CD4-positive, alpha-beta T cell treated with Interleukin-10 for 1 hour (primary cell): ENCODE measurements at regions not wholly inside any gene's neighbourhood (a gene's known extent, or its start where the extent isn't known, plus 50 kb on each side); places are given as distances from the start of the nearest gene placed in this dataset.

Experiments
- DNase-seq: peaks from one replicate; pipeline ENCODE4 v3.0.0-alpha.2; 2020

DNA sequence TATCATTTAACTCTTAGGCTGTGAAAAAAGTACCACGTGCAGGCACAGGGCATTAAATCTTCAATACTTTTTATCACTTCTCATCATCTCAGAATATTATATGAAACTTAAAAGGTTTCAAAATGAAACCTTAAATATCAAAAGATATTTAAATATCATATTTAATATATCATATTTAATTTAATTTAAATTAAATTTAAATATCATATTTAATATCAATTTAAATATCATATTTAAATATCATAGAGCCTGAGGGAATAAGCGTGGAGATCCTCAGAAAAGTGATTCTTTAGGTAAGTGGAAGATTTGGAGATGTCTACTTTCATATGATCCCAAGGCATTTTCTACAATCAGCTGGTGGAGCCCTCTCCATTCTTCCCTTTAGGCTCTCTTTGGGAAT, 716.6 kb downstream of the OTOL1 start:
- no peak for DNase-seq

DNA sequence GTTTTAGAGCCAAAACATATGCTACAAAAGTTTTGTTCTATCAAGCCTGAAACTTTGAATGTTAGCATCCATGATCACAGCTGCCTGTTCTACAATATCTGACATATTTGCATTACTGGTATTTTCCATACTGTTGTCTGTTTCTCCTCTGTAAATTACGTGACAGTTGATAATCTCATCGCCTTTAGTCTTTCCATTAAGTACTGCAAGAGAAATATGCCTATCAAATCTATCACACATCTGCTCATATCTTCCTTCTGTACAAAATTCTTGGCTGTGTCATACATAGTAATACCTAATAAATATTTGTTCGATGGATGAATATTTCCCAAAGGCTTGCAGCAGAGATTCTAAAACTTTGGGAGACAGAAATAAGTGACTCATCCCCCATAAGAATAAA, 717.3 kb downstream of the OTOL1 start:
- DNase-seq, result no peak

DNA sequence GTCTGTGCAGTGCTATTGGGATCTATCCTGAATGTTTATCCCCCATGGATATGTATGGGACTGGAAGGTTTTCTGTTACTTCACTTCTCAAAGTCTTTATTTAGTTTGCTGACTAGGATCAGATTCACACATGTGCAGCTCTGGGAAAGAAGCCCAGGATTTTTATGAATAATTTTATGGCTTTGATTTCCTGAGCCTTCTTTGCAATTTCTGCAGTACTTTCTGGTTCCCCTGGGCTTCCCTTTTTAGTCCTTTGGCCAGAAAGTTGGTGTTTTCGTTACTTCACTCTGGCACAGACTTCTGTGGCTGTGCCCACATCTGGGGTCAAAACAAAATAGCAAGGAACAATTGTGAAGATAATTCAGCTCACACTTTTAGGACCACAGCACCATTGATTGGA, 721.0 kb downstream of the OTOL1 start:
- DNase-seq, result no peak

DNA sequence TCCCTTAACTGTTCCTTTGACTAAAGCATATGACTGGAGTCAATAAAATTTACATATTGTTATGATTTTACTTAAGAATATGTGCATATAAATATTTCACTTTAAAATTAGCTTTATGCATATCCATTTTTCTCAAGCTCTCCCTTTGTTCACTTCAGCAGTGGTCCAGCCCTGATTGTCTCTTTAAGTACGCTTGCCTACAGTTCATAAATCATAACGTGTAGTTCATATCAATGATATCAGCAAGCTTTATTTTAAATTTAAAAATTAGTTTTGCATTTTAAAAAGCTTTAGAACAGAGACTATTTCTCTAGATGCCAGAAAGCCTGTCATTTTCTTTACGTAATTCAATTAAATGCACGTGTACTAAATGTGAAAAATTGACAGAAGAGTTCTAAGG, 721.9 kb downstream of the OTOL1 start:
- DNase-seq, result no peak

GRCh38 chr3:162224746-162225145, 728.1 kb downstream of the OTOL1 start:
- DNase-seq, result no peak

DNA sequence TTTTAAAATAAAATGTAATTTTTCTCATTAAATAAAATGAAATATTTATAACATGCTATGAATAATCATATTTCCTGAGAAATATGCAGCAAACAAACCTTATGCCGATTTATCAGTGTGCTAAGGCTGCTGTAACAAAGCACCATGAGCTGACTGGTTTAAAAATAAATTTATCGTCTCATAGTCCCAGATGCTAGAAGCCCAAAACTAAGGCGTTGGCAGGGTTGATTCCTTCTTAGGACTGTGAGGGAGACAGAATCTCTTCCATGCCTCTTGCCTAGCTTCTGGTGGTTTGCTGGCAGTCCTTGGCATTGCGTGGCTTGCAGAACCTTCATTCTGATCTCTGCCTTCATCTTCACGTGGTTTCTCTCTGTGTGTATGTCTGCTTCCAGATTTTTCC, 740.3 kb downstream of the OTOL1 start:
- DNase-seq, result no peak

- DNase-seq, result no peak
Measured at GRCh38 chr3:162250782-162251181, 754.2 kb downstream of the OTOL1 start.

DNA sequence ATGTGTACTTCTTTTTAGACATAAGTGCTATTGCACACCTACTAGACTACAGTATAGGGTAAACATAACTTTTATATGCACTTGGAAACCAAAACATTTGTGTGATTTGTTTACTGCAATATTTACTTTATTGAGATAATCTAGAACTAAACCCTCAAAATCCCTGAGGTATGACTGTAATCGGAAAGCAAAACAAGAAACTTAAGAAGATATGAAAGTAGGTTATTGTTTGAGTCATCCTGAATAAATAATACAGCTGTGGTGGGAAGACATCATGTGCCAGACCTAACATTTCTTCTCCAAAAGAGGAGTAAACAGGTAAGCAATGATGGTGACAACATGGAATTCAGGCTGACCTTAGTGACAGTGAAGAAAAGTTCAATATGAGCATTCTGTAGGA, 765.5 kb downstream of the OTOL1 start:
- no peak for DNase-seq

DNA sequence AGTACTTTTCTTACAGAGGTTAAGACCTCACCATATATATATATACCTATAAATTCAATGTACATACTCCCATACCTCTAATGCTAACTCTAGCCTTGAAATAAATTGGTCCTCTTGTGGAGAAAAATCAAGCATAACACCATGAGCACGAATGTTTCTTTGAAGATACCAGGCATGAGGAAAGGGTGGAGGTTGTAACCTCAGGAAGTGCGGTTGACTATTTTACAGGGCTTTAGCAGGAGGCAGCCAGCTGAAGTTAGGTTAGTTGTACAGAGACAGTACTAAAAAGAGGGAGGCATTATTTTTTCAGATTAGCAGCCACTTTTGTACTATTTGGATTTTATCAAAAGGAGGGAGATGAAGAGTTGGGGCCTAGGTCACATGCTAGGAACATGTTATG, 767.0 kb downstream of the OTOL1 start:
- DNase-seq, result no peak

GRCh38 chr3:162269636-162270458, 773.2 kb downstream of the OTOL1 start:
- no peak for DNase-seq

DNA sequence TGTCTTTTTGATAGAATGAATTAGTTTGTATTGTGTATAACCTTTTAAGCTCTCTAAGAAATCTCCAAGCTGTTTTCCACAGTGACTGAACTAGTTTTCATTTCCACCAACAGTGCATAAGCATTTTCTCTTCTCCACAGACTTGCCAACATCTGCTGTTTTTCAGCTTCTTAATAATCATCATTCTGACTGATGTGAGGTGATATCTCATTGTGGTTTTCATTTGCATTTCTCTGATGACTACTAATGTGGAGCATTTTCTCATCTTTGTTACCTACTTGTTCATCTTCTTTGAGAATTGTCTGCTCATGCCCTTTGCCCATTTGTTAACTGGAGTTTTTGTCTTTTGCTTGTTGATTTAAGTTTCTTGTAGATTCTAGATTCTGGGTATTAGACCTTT, 777.5 kb downstream of the OTOL1 start:
- DNase-seq, result no peak

- no peak for DNase-seq
Measured at GRCh38 chr3:162278834-162279233, 782.2 kb downstream of the OTOL1 start.

GRCh38 chr3:162285259-162285658, 788.7 kb downstream of the OTOL1 start:
- DNase-seq, result no peak

DNA sequence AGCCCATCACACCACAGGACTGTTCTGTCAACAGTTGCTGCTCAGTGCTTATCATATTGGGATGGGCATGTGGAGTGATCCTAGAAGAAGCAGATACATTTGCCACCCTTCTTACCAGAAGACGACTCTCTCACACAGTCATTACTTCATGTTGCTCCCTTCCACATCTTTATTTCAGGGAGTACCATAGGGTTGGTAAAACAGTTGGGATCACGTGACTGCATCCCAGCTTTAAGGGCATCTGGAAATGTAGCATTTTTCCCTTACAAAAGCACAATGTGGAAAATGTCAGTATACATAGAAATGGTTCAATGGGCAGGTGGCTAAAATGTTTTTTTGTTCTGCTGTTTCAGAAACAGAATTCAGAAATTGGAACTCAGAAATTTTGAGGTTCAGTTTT, 791.0 kb downstream of the OTOL1 start:
- no peak for DNase-seq

- DNase-seq, result no peak
Measured at GRCh38 chr3:162292409-162292808, 795.8 kb downstream of the OTOL1 start.

- no peak for DNase-seq
Measured at GRCh38 chr3:162295323-162295983, 798.8 kb downstream of the OTOL1 start.

DNA sequence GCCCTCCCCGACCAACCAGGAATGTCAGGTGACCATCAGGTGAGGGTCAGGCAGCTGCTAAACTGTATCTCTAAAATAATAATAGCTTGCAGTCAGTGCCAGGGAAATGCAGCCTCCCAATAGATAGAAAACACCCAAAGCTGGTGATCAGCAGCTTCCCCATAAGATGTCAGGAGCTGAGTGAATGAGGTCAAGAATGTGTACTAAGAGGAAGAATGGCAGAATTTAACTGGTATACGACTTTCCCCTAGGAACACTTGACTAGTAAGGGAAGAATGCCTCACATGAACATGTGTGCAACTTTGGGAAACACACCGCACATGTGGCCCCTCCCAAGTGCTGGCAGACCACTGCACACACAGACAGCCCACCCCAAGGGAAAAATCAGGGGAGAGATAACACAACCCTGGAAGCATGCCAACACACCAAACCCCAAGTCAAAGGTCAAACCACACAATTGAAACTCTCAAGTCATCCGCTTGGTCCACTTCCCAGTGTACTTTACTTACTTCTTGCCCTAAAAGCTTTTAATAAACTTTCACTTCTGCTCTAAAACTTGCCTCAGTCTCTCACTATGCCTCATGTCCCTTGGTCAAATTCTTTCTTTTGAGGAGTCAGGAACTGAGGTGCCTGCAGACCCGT, 806.5 kb downstream of the OTOL1 start:
- DNase-seq, result no peak

GRCh38 chr3:162317046-162317445, 820.4 kb downstream of the OTOL1 start:
- no peak for DNase-seq

DNA sequence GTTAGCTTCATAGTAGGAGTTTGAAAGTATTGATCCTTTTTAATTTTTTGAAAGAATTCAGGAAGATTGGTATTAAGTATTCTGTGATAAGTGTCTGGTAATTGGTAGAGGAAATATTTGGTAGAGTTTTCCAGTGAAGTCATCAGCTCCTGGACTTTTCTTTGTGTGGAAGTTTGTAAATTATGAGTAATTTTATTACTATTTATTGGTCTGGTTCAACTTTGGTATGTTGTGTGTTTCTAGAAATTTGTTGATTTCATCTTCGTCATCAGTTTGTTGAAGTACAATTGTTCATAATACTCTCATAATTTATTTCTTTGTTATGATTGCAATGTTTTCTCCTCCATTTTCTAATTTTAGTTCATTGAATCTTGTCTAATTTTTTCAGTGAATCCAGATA, 832.0 kb downstream of the OTOL1 start:
- DNase-seq, result no peak

DNA sequence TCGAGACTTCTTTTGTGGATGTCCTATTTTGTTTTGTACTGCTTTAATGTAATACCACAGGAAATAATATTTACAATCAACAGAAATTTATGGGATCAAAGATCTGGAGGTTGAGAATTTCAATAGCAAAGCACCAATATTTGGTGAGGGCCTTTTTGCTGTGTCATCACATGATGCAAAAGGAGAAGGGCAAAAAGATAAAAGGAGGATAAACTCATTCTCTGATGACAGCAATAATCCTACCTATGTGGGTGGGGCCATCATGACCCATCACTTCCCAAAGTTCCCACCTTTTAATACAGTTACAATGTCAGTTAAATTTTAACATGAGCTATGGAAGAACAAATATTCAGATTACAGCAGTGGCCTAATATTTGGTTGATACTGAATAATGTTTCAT, 832.9 kb downstream of the OTOL1 start:
- no peak for DNase-seq

- no peak for DNase-seq
Measured at GRCh38 chr3:162332344-162332743, 835.7 kb downstream of the OTOL1 start.

- no peak for DNase-seq
Measured at GRCh38 chr3:162334537-162334936, 837.9 kb downstream of the OTOL1 start.

GRCh38 chr3:162337630-162338029, 841.0 kb downstream of the OTOL1 start:
- DNase-seq, result no peak

GRCh38 chr3:162338514-162338913, 841.9 kb downstream of the OTOL1 start:
- DNase-seq, result no peak
